ENCODE measurements at regions not wholly inside any gene's neighbourhood (a gene's known extent, or its start where the extent isn't known, plus 50 kb on each side); places are given as distances from the start of the nearest gene placed in this dataset.

DNA sequence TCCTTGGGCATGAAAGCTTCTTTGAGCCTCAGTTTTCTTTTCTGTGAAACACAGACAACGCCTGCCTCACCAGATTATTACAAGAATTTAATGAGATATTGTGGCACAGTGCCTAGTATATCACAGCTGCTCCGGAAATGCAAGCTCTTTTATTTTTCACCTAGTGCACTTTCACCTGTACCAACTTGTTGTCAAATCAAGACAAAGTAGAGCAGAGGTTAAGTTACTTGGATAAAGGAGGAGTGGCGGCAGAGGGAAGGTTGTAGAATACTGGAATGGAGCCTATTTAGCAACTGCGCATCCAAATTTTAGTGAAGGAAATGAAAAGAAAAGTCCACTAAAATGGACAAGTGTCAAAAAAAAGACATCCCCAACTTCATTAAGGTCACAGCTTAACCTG, 54.9 kb upstream of the RHOBTB1 start:
- DNase-seq (ENCODE audit: low spot score): no peak

DNA sequence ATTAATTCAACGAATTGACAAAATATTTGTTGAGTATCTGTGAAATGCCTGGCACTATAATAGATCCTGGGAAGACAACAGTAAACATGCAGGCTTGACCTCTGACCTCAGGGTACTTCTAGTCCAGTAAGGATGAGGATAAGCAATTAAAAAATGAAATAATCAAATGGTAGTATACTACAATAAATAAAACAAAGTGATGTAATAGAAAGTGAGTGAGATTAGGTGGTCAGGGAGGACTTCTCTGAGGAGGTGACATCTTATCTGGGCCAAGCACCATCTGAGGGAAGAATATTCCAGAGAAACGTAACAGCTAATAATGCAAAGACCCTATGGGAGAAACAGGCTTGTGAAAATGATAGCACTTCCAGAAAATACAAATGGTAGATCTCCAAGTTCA, 50.1 kb upstream of the RHOBTB1 start:
- no peak for DNase-seq (ENCODE audit: low spot score)
